MCF 10A (cell line): ENCODE measurements at regions not wholly inside any gene's neighbourhood (a gene's known extent, or its start where the extent isn't known, plus 50 kb on each side); places are given as distances from the start of the nearest gene placed in this dataset.
"Not testable (repeated sequence)": the region's sequence is repeated elsewhere in the genome, so short reads cannot be mapped to it uniquely, and the experiment has no call there.

Source experiments
- BruUV-seq: library from RNA; stranded (reverse); fragments of 400-500 nt; replicated peaks from 2 replicates; lab custom pipeline; 2021; lab: Mats Ljungman, UMichigan
- CTCF ChIA-PET: fragments of 300-600 bp; sonication (Branson Sonifier 250); formaldehyde crosslinking; extraction: SDS; loops from one replicate; lab custom pipeline; 2021; ENCODE audit warnings: antibody characterized with exemption, inconsistent platforms; lab: Yijun Ruan, JAX
- POLR2A ChIA-PET: fragments of 300-600, 350-650 bp; sonication (Branson Sonifier 250); formaldehyde crosslinking; extraction: SDS; loops from one replicate; lab custom pipeline; 2020; ENCODE audit warnings: antibody characterized with exemption, inconsistent platforms; lab: Yijun Ruan, JAX
- DNase-seq: peaks from one replicate; pipeline ENCODE4 v3.0.0-alpha.2; 2018; ENCODE audit not compliant: unreplicated experiment
- H3K27ac Mint-ChIP-seq: one replicate; pipeline ENCODE4 v1.8.0; 2022; ENCODE audit warnings: mild to moderate bottlenecking, low read depth, mixed read lengths; ENCODE audit not compliant: unreplicated experiment
- H3K27me3 Mint-ChIP-seq: one replicate; pipeline ENCODE4 v1.8.0; 2022; ENCODE audit warnings: mixed read lengths; ENCODE audit not compliant: insufficient read depth, unreplicated experiment
- H3K36me3 Mint-ChIP-seq: one replicate; pipeline ENCODE4 v1.8.0; 2022; ENCODE audit warnings: mild to moderate bottlenecking, moderate library complexity, mixed read lengths; ENCODE audit not compliant: insufficient read depth, unreplicated experiment
- H3K4me1 Mint-ChIP-seq: one replicate; pipeline ENCODE4 v1.8.0; 2022; ENCODE audit warnings: mixed read lengths; ENCODE audit not compliant: insufficient read depth, unreplicated experiment
- H3K4me3 Mint-ChIP-seq: one replicate; pipeline ENCODE4 v1.8.0; 2022; ENCODE audit warnings: mild to moderate bottlenecking, moderate library complexity, mixed read lengths; ENCODE audit not compliant: unreplicated experiment
- H3K9me3 Mint-ChIP-seq: one replicate; pipeline ENCODE4 v1.8.0; 2022; ENCODE audit warnings: mixed read lengths; ENCODE audit not compliant: unreplicated experiment
- CTCF ChIP-seq: fragments of 200-600 bp; IDR thresholded peaks from one replicate; pipeline ENCODE4 v1.8.0; 2022; ENCODE audit warnings: antibody characterized with exemption, mild to moderate bottlenecking; ENCODE audit not compliant: unreplicated experiment
- intact Hi-C: fragments of 100-400 bp; cut with micrococcal nuclease; formaldehyde crosslinking; loops from 2 replicates; pipeline ENCODE4 v1.14.1; 2022

GRCh38 chr16:29139261-29139802, 154.5 kb downstream of the LAT start:
- no peak for DNase-seq
- ChIA-PET CTCF (no interaction called here), POLR2A (no interaction called here)
- Mint-ChIP-seq H3K4me1 (no peaks in the 10 kb centered on the region), H3K27me3 (peaks cover 13% of the 10 kb centered on the region), H3K4me3 (no peak overlapping the region), H3K9me3 (no peaks in the 10 kb centered on the region), H3K36me3 (no peaks in the 10 kb centered on the region), H3K27ac (no peak overlapping the region)
- TF ChIP-seq CTCF = no peak
- intact Hi-C loops = no loop called here
- BruUV-seq = no TSS peak

- H3K27ac Mint-ChIP-seq, CTCF ChIA-PET, H3K4me3 Mint-ChIP-seq, DNase-seq, H3K36me3 Mint-ChIP-seq, H3K4me1 Mint-ChIP-seq, BruUV-seq, H3K9me3 Mint-ChIP-seq, POLR2A ChIA-PET, intact Hi-C loops: not testable (repeated sequence)
- peaks cover 13% of the 10 kb centered on the region for H3K27me3 Mint-ChIP-seq
These were observed 153.8 kb downstream of the LAT start for GRCh38 chr16:29138698-29139097.

GRCh38 chr16:29137894-29138662, 153.2 kb downstream of the LAT start:
- CTCF ChIA-PET, POLR2A ChIA-PET, H3K36me3 Mint-ChIP-seq, H3K9me3 Mint-ChIP-seq, intact Hi-C loops, BruUV-seq, H3K27ac Mint-ChIP-seq, H3K4me1 Mint-ChIP-seq, H3K4me3 Mint-ChIP-seq, DNase-seq: not testable (repeated sequence)
- peaks cover 13% of the 10 kb centered on the region for H3K27me3 Mint-ChIP-seq

GRCh38 chr16:29137461-29137860, 152.6 kb downstream of the LAT start:
- H3K27ac Mint-ChIP-seq, H3K9me3 Mint-ChIP-seq, H3K4me1 Mint-ChIP-seq, intact Hi-C loops, H3K4me3 Mint-ChIP-seq, H3K36me3 Mint-ChIP-seq, BruUV-seq, POLR2A ChIA-PET, DNase-seq, CTCF ChIA-PET: not testable (repeated sequence)
- H3K27me3 Mint-ChIP-seq = peaks cover 13% of the 10 kb centered on the region

GRCh38 chr16:29136916-29137315, 152.1 kb downstream of the LAT start:
- POLR2A ChIA-PET, H3K9me3 Mint-ChIP-seq, DNase-seq, H3K4me1 Mint-ChIP-seq, H3K4me3 Mint-ChIP-seq, BruUV-seq, H3K36me3 Mint-ChIP-seq, H3K27ac Mint-ChIP-seq, CTCF ChIA-PET, intact Hi-C loops: not testable (repeated sequence)
- peaks cover 13% of the 10 kb centered on the region for H3K27me3 Mint-ChIP-seq

GRCh38 chr16:29136046-29136696, 151.3 kb downstream of the LAT start:
- H3K4me3 Mint-ChIP-seq, H3K27ac Mint-ChIP-seq, H3K4me1 Mint-ChIP-seq, BruUV-seq, CTCF ChIA-PET, POLR2A ChIA-PET, H3K9me3 Mint-ChIP-seq, intact Hi-C loops, H3K36me3 Mint-ChIP-seq, DNase-seq: not testable (repeated sequence)
- H3K27me3 Mint-ChIP-seq = peaks cover 13% of the 10 kb centered on the region

GRCh38 chr16:29135098-29135497, 150.2 kb downstream of the LAT start:
- H3K4me3 Mint-ChIP-seq, BruUV-seq, intact Hi-C loops, H3K36me3 Mint-ChIP-seq, POLR2A ChIA-PET, CTCF ChIA-PET, H3K4me1 Mint-ChIP-seq, H3K9me3 Mint-ChIP-seq, H3K27ac Mint-ChIP-seq, DNase-seq: not testable (repeated sequence)
- H3K27me3 Mint-ChIP-seq = peaks cover 13% of the 10 kb centered on the region

GRCh38 chr16:29133681-29134430, 149.0 kb downstream of the LAT start:
- BruUV-seq, H3K36me3 Mint-ChIP-seq, H3K9me3 Mint-ChIP-seq, H3K4me1 Mint-ChIP-seq, intact Hi-C loops, CTCF ChIA-PET, DNase-seq, H3K4me3 Mint-ChIP-seq, H3K27ac Mint-ChIP-seq: not testable (repeated sequence)
- POLR2A ChIA-PET = interaction anchor here (0.6 kb wide), 1 partner anchor 29 kb away, joined by 3 read pairs; no protein-coding TSS in a partner anchor
- H3K27me3 Mint-ChIP-seq = peaks cover 13% of the 10 kb centered on the region
